Vagina (tissue), 2 donors: ENCODE measurements at regions not wholly inside any gene's neighbourhood (a gene's known extent, or its start where the extent isn't known, plus 50 kb on each side); places are given as distances from the start of the nearest gene placed in this dataset.

Experiments
- DNase-seq, 2 donors: peaks; one replicate each; pipeline ENCODE4 v3.0.0-alpha.2; 2017; ENCODE audit errors: extremely low spot score in 2 of 2
- H3K27ac ChIP-seq: fragments of 200-600 bp; sonication (generic); one replicate; pipeline ENCODE4 v1.5.1; 2019
- H3K27me3 ChIP-seq: fragments of 200-600 bp; sonication (generic); one replicate; pipeline ENCODE4 v1.5.1; 2019
- H3K36me3 ChIP-seq, 2 donors: fragments of 200-600 bp; sonication (generic); one replicate each; pipeline ENCODE4 v1.5.1; 2017 to 2019
- H3K4me1 ChIP-seq: fragments of 200-600 bp; sonication (generic); one replicate; pipeline ENCODE4 v1.5.1; 2019
- H3K4me3 ChIP-seq, 2 donors: fragments of 200-600 bp; sonication (generic); 1 replicate in 1 of 2; 2 replicates in 1 of 2; pipeline ENCODE4 v1.5.1; 2016 to 2019
- H3K9me3 ChIP-seq: fragments of 200-600 bp; sonication (generic); one replicate; pipeline ENCODE4 v1.5.1; 2019
- CTCF ChIP-seq, 3 experiments: fragments of 450-650 bp in 2 of 3; fragments of 200-600 bp in 1 of 3; sonication (generic) in 1 of 3; IDR thresholded peaks; one replicate each; pipeline ENCODE4 v1.5.1; 2017 to 2019; ENCODE audit warnings: antibody characterized with exemption in 3 of 3, mild to moderate bottlenecking in 2 of 3, moderate library complexity in 2 of 3
- POLR2A ChIP-seq, 2 donors: fragments of 450-650 bp; IDR thresholded peaks; one replicate each; pipeline ENCODE4 v1.6.1; 2017; ENCODE audit warnings: antibody characterized with exemption in 2 of 2, mild to moderate bottlenecking in 2 of 2, moderate library complexity in 2 of 2
- POLR2AphosphoS5 ChIP-seq, 2 donors: sonication (generic); formaldehyde crosslinking; IDR thresholded peaks; one replicate each; pipeline ENCODE4 v1.9.0; 2017; ENCODE audit warnings: antibody characterized with exemption in 2 of 2, mild to moderate bottlenecking in 2 of 2, low read depth in 1 of 2; ENCODE audit not compliant: insufficient read depth in 1 of 2
- intact Hi-C: fragments of 100-400 bp; cut with DNase I; formaldehyde crosslinking; loops from one replicate; pipeline ENCODE4 v1.15.1; 2023

- Histone ChIP-seq H3K27ac (no peak overlapping the region), H3K9me3 (peaks cover 12% of the 10 kb centered on the region), H3K4me3 (no peak overlapping the region), H3K4me1 (no peaks in the 10 kb centered on the region), H3K27me3 (no peaks in the 10 kb centered on the region), H3K36me3 (no peaks in the 10 kb centered on the region)
- no peak for TF ChIP-seq POLR2A (IDR thresholded peaks at IDR 0.05)
- no peak for TF ChIP-seq POLR2AphosphoS5 (IDR thresholded peaks at IDR 0.05; ENCODE audit: insufficient read depth in 1 of 2, low read depth in 1 of 2)
- TF ChIP-seq CTCF (IDR thresholded peaks at IDR 0.05) = no peak
- intact Hi-C loops = no loop called here
- DNase-seq = no peak
These were observed 75.3 kb downstream of the HLX start for GRCh38 chr1:220954321-220955075.

- TF ChIP-seq POLR2AphosphoS5 (IDR thresholded peaks at IDR 0.05; ENCODE audit: insufficient read depth in 1 of 2, low read depth in 1 of 2) (no peak), POLR2A (IDR thresholded peaks at IDR 0.05) (no peak), CTCF (IDR thresholded peaks at IDR 0.05) (no peak)
- intact Hi-C loops = no loop called here
- H3K36me3 ChIP-seq = no peaks in the 10 kb centered on the region
- no peak overlapping the region for H3K27ac ChIP-seq
- no peaks in the 10 kb centered on the region for H3K27me3 ChIP-seq
- H3K4me1 ChIP-seq = no peaks in the 10 kb centered on the region
- no peak overlapping the region for H3K4me3 ChIP-seq
- no peak for DNase-seq
- peaks cover 9% of the 10 kb centered on the region for H3K9me3 ChIP-seq
These were observed 75.9 kb downstream of the HLX start for GRCh38 chr1:220955116-220955515.

GRCh38 chr1:220956501-220957232, 77.4 kb downstream of the HLX start:
- H3K27ac ChIP-seq = peak overlapping the region; percentile 36
- no peaks in the 10 kb centered on the region for H3K9me3 ChIP-seq
- H3K36me3 ChIP-seq = no peaks in the 10 kb centered on the region
- no peaks in the 10 kb centered on the region for H3K4me1 ChIP-seq
- no peaks in the 10 kb centered on the region for H3K27me3 ChIP-seq
- H3K4me3 ChIP-seq = no peak overlapping the region
- no peak for DNase-seq
- TF ChIP-seq POLR2AphosphoS5 (IDR thresholded peaks at IDR 0.05; ENCODE audit: insufficient read depth in 1 of 2, low read depth in 1 of 2) = no peak
- TF ChIP-seq POLR2A (IDR thresholded peaks at IDR 0.05) = no peak
- no peak for TF ChIP-seq CTCF (IDR thresholded peaks at IDR 0.05)
- intact Hi-C loops = no loop called here

- Histone ChIP-seq H3K27ac (peak overlapping the region; percentile 36), H3K4me1 (no peaks in the 10 kb centered on the region), H3K27me3 (no peaks in the 10 kb centered on the region), H3K36me3 (no peaks in the 10 kb centered on the region), H3K9me3 (no peaks in the 10 kb centered on the region), H3K4me3 (no peak overlapping the region)
- intact Hi-C loops = no loop called here
- TF ChIP-seq POLR2A (IDR thresholded peaks at IDR 0.05) = no peak
- TF ChIP-seq CTCF (IDR thresholded peaks at IDR 0.05) = no peak
- TF ChIP-seq POLR2AphosphoS5 (IDR thresholded peaks at IDR 0.05; ENCODE audit: insufficient read depth in 1 of 2, low read depth in 1 of 2) = peak in 1 of 2 donors; percentile 26
- DNase-seq = no peak
These were observed 78.0 kb downstream of the HLX start for GRCh38 chr1:220957233-220957605.

- peak overlapping the region; percentile 15 for H3K27ac ChIP-seq
- no peaks in the 10 kb centered on the region for H3K27me3 ChIP-seq
- H3K36me3 ChIP-seq = no peaks in the 10 kb centered on the region
- H3K4me3 ChIP-seq = no peak overlapping the region
- H3K9me3 ChIP-seq = no peaks in the 10 kb centered on the region
- intact Hi-C loops = no loop called here
- DNase-seq = no peak
- TF ChIP-seq CTCF (IDR thresholded peaks at IDR 0.05) = no peak
- no peak for TF ChIP-seq POLR2A (IDR thresholded peaks at IDR 0.05)
- TF ChIP-seq POLR2AphosphoS5 (IDR thresholded peaks at IDR 0.05; ENCODE audit: insufficient read depth in 1 of 2, low read depth in 1 of 2) = no peak
- H3K4me1 ChIP-seq = no peaks in the 10 kb centered on the region
These were observed 79.0 kb downstream of the HLX start for GRCh38 chr1:220958234-220958633.
